ENCODE measurements at regions not wholly inside any gene's neighbourhood (a gene's known extent, or its start where the extent isn't known, plus 50 kb on each side); places are given as distances from the start of the nearest gene placed in this dataset.

DNA sequence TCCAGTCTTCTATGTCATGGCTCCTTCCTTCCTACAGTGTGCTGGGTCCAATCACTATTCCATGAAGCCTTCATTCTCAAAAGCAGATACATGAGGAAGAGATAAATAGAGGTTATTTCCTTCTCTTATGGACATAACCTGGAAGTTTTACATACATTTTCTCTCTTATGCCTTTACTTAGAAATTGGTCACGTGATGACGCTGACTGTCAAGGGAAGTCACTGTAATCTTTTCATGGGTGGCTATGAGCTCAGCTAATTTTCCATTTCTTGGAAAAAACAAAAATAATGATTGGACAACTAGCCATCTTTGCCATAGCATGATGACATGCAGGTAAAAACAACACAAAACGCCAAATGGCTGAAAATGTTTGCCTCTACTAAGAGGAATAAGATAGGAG is 151.6 kb upstream of the PRSS16 start:
- TF ChIP-seq, protein P1, sequence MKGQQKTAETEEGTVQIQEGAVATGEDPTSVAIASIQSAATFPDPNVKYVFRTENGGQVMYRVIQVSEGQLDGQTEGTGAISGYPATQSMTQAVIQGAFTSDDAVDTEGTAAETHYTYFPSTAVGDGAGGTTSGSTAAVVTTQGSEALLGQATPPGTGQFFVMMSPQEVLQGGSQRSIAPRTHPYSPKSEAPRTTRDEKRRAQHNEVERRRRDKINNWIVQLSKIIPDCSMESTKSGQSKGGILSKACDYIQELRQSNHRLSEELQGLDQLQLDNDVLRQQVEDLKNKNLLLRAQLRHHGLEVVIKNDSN (IDR thresholded peaks at IDR 0.05; ENCODE audit: borderline replicate concordance, low read depth), result no peak
- POLR2A ChIA-PET, result no interaction called here
- no peaks in the 10 kb centered on the region; the same call in 1 of the 2 replicates for H3K27me3 ChIP-seq (ENCODE audit: insufficient read depth)
- no peak for DNase-seq
- H3F3A ChIP-seq (replicated peaks; ENCODE audit: insufficient read depth), result peaks cover 6% of the 10 kb centered on the region
- H3K36me3 ChIP-seq (replicated peaks in 1 of 2; ENCODE audit: control insufficient read depth in 1 of 2, insufficient read depth in 2 of 2, low read length in 1 of 2), result no peaks in the 10 kb centered on the region
- WGBS (ENCODE audit: low lambda C conversion rate), result 94% methylated on average over 3 of the region's 3 CpGs
- CTCF ChIA-PET, result interaction anchor here (0.6 to 1.3 kb wide), 3 partner anchors 31 to 43 kb away, joined by 3 to 4 read pairs (median 4); a partner anchor contains a TSS
- H3K27ac ChIP-seq (ENCODE audit: low read depth in 2 of 2, low read length in 1 of 2), result no peak overlapping the region
- no peak overlapping the region for H3K4me3 ChIP-seq (ENCODE audit: low read depth in 2 of 2, low read length in 1 of 2)
- H3K9me2 ChIP-seq, result no peaks in the 10 kb centered on the region
- no peaks in the 10 kb centered on the region for H3K79me2 ChIP-seq (ENCODE audit: insufficient read depth)
- no peak overlapping the region for H2AFZ ChIP-seq (ENCODE audit: low read depth)
- H4K20me1 ChIP-seq (ENCODE audit: insufficient read depth), result no peaks in the 10 kb centered on the region
- H3K9ac ChIP-seq, result no peak overlapping the region
- H3K4me2 ChIP-seq, result no peak overlapping the region
- no peaks in the 10 kb centered on the region for H3K9me3 ChIP-seq
- peaks cover 4 to 5% of the 10 kb centered on the region in 2 experiments; a peak in 3 of 4 replicates for H3K4me1 ChIP-seq (ENCODE audit: control insufficient read depth in 1 of 2, insufficient read depth in 2 of 2, low read depth in 1 of 2, low read length in 1 of 2)

DNA sequence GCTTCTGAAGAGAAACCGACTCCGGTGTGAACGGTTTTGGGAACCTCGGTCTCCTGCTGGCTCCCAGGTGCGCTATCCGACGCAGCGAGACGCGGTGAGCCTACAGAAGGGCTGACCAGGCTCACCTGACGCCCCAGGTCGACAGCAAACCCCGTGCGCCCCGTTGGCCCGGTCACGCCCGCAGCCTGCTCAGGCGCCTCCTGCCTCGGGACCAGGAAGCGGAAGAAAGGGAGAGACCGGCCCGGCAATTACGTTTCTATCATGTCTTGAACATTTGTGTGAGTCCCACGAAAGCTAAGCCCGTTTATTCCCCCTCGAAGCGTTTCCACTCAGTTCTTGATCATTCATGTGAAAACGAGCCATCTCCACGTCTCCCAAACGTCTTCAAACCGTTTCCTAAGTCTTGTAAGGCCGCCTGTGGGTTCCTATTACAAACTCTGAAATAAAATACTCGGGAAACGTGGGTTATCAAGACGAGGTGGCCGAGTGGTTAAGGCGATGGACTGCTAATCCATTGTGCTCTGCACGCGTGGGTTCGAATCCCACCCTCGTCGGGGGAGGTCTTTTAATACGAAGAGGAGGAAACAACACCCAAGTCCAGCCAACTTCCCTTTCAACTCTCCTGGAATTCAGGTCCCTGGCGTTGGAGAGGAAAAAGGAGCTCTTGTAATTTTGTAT is 150.5 kb upstream of the PRSS16 start:
- WGBS (ENCODE audit: low lambda C conversion rate), result 18% methylated on average over 44 of the region's 45 CpGs
- CTCF ChIA-PET, result interaction anchor here (0.6 to 1.1 kb wide), 3 partner anchors 34 to 489 kb away, joined by 3 to 4 read pairs (median 4); no protein-coding TSS in a partner anchor

More for the DNA sequence above, 150.5 kb upstream of the PRSS16 start:
- Histone ChIP-seq H3K4me1 (ENCODE audit: control insufficient read depth in 1 of 2, insufficient read depth in 2 of 2, low read depth in 1 of 2, low read length in 1 of 2) (peaks cover 4 to 5% of the 10 kb centered on the region in 2 experiments; a peak in 3 of 4 replicates), H3K9ac (no peak overlapping the region), H3K4me2 (peak overlapping the region; percentile 66; the same call in 1 of the 2 replicates), H3K27ac (ENCODE audit: low read depth in 2 of 2, low read length in 1 of 2) (no peak overlapping the region), H3K9me3 (no peaks in the 10 kb centered on the region), H3K9me2 (no peaks in the 10 kb centered on the region), H3F3A (replicated peaks; ENCODE audit: insufficient read depth) (no peaks in the 10 kb centered on the region), H4K20me1 (ENCODE audit: insufficient read depth) (no peaks in the 10 kb centered on the region), H3K4me3 (ENCODE audit: low read depth in 2 of 2, low read length in 1 of 2) (peak overlapping the region; percentile 44 to 49; a peak in 3 of 4 replicates), H3K27me3 (ENCODE audit: insufficient read depth) (no peaks in the 10 kb centered on the region; the same call in 1 of the 2 replicates), H2AFZ (ENCODE audit: low read depth) (peak overlapping the region; percentile 82; the same call in 1 of the 2 replicates), H3K36me3 (replicated peaks in 1 of 2; ENCODE audit: control insufficient read depth in 1 of 2, insufficient read depth in 2 of 2, low read length in 1 of 2) (no peaks in the 10 kb centered on the region), H3K79me2 (ENCODE audit: insufficient read depth) (no peaks in the 10 kb centered on the region)
- DNase-seq, result peak; percentile 59
- POLR2A ChIA-PET, result interaction anchor here (0.6 kb wide), 1 partner anchor 1114 kb away, joined by 3 read pairs; no protein-coding TSS in a partner anchor
- TF ChIP-seq SMC3 (IDR thresholded peaks at IDR 0.05; ENCODE audit: low read depth, low read length) (no peak), TCF12 (IDR thresholded peaks at IDR 0.05) (no peak), EZH2phosphoT487 (IDR thresholded peaks at IDR 0.05; ENCODE audit: borderline replicate concordance, low read depth) (no peak), FOSL2 (IDR thresholded peaks at IDR 0.05; ENCODE audit: borderline replicate concordance, low read depth) (peak; percentile 12; the same call in 1 of the 2 replicates), ELF1 (IDR thresholded peaks at IDR 0.05) (0 out of 2 replicates have a peak, but pooled peaks have one; percentile 19), FOXM1 (IDR thresholded peaks at IDR 0.05; ENCODE audit: low read depth) (no peak), TAF1 (IDR thresholded peaks at IDR 0.05; ENCODE audit: borderline replicate concordance, low read depth, low read length) (no peak), RFX5 (IDR thresholded peaks at IDR 0.05; ENCODE audit: low read length) (no peak), YY1 (IDR thresholded peaks at IDR 0.05; ENCODE audit: low read depth) (no peak), JUND (IDR thresholded peaks at IDR 0.05) (no peak), NRF1 (IDR thresholded peaks at IDR 0.05; ENCODE audit: low read depth, low read length) (no peak), TEAD4 (IDR thresholded peaks at IDR 0.05; ENCODE audit: borderline replicate concordance, insufficient read depth) (0 out of 2 replicates have a peak, but pooled peaks have one; percentile 22)
- TF ChIP-seq, protein P2, sequence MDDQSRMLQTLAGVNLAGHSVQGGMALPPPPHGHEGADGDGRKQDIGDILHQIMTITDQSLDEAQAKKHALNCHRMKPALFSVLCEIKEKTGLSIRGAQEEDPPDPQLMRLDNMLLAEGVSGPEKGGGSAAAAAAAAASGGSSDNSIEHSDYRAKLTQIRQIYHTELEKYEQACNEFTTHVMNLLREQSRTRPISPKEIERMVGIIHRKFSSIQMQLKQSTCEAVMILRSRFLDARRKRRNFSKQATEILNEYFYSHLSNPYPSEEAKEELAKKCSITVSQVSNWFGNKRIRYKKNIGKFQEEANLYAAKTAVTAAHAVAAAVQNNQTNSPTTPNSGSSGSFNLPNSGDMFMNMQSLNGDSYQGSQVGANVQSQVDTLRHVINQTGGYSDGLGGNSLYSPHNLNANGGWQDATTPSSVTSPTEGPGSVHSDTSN (IDR thresholded peaks at IDR 0.05), result no peak
- TF ChIP-seq, protein P3, sequence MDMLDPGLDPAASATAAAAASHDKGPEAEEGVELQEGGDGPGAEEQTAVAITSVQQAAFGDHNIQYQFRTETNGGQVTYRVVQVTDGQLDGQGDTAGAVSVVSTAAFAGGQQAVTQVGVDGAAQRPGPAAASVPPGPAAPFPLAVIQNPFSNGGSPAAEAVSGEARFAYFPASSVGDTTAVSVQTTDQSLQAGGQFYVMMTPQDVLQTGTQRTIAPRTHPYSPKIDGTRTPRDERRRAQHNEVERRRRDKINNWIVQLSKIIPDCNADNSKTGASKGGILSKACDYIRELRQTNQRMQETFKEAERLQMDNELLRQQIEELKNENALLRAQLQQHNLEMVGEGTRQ (IDR thresholded peaks at IDR 0.05; ENCODE audit: borderline replicate concordance, low read depth, low read length), result no peak
- TF ChIP-seq, protein P4, sequence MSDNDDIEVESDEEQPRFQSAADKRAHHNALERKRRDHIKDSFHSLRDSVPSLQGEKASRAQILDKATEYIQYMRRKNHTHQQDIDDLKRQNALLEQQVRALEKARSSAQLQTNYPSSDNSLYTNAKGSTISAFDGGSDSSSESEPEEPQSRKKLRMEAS (IDR thresholded peaks at IDR 0.05; ENCODE audit: low read depth), result no peak
- TF ChIP-seq, protein P5, sequence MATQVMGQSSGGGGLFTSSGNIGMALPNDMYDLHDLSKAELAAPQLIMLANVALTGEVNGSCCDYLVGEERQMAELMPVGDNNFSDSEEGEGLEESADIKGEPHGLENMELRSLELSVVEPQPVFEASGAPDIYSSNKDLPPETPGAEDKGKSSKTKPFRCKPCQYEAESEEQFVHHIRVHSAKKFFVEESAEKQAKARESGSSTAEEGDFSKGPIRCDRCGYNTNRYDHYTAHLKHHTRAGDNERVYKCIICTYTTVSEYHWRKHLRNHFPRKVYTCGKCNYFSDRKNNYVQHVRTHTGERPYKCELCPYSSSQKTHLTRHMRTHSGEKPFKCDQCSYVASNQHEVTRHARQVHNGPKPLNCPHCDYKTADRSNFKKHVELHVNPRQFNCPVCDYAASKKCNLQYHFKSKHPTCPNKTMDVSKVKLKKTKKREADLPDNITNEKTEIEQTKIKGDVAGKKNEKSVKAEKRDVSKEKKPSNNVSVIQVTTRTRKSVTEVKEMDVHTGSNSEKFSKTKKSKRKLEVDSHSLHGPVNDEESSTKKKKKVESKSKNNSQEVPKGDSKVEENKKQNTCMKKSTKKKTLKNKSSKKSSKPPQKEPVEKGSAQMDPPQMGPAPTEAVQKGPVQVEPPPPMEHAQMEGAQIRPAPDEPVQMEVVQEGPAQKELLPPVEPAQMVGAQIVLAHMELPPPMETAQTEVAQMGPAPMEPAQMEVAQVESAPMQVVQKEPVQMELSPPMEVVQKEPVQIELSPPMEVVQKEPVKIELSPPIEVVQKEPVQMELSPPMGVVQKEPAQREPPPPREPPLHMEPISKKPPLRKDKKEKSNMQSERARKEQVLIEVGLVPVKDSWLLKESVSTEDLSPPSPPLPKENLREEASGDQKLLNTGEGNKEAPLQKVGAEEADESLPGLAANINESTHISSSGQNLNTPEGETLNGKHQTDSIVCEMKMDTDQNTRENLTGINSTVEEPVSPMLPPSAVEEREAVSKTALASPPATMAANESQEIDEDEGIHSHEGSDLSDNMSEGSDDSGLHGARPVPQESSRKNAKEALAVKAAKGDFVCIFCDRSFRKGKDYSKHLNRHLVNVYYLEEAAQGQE (IDR thresholded peaks at IDR 0.05; ENCODE audit: low read depth, low read length), result no peak
